ENCODE measurements at regions not wholly inside any gene's neighbourhood (a gene's known extent, or its start where the extent isn't known, plus 50 kb on each side); places are given as distances from the start of the nearest gene placed in this dataset.
"Not testable (repeated sequence)": the region's sequence is repeated elsewhere in the genome, so short reads cannot be mapped to it uniquely, and the experiment has no call there.

DNA sequence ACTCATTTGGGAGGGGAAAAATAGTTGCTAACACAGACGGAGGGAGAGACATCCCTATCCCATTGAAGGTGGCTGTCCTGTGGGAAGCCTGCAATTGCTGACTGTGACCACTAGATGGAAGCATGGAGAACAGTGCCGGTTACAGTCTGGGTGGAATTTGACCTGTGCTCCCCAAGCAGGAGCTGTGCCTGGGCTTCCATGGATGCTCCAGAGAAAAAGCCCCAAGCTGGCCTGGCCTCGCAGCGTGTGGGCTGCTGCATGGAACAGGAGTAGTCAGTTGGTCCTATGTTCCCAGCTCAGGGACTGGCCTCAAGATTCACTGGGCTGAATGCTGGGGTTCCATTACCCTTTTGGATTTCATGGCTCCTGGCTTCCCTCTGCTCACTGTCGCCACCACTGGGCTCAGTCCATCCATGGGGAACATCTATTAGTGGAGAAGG, 116.3 kb upstream of the CHD6 start:
- no peaks in the 10 kb centered on the region for H3K9me3 ChIP-seq
- Mint-ChIP-seq H3K4me1 (ENCODE audit: low read depth, unreplicated experiment) (no peaks in the 10 kb centered on the region), H3K27ac (ENCODE audit: unreplicated experiment) (no peak overlapping the region), H3K4me3 (ENCODE audit: unreplicated experiment) (no peak overlapping the region), H3K36me3 (ENCODE audit: insufficient read depth, unreplicated experiment) (no peaks in the 10 kb centered on the region), H3K27me3 (ENCODE audit: insufficient read depth, unreplicated experiment) (no peaks in the 10 kb centered on the region), H3K9me3 (ENCODE audit: unreplicated experiment) (no peaks in the 10 kb centered on the region)
- H3K27me3 ChIP-seq (replicated peaks; ENCODE audit: control insufficient read depth, insufficient read depth, low read length) = no peaks in the 10 kb centered on the region
- H3K4me3 ChIP-seq (ENCODE audit: low read depth, low read length) = no peak overlapping the region
- peak; percentile 82 to 87 for DNase-seq
- intact Hi-C loops (cut with micrococcal nuclease; ENCODE audit: unreplicated experiment) = loop anchor here (1.0 to 10.0 kb wide), 3 partner anchors 37 to 280 kb away; no protein-coding TSS in a partner anchor
- CTCF ChIA-PET = interaction anchor here (0.6 to 1.5 kb wide), 15 partner anchors 8 to 1675 kb away, joined by 3 to 11 read pairs (median 4); partner anchors contain the start of genes CHD6 and LPIN3
- BruUV-seq (replicated peaks) = no TSS peak
- POLR2A ChIA-PET = no interaction called here
- TF ChIP-seq, protein P1, sequence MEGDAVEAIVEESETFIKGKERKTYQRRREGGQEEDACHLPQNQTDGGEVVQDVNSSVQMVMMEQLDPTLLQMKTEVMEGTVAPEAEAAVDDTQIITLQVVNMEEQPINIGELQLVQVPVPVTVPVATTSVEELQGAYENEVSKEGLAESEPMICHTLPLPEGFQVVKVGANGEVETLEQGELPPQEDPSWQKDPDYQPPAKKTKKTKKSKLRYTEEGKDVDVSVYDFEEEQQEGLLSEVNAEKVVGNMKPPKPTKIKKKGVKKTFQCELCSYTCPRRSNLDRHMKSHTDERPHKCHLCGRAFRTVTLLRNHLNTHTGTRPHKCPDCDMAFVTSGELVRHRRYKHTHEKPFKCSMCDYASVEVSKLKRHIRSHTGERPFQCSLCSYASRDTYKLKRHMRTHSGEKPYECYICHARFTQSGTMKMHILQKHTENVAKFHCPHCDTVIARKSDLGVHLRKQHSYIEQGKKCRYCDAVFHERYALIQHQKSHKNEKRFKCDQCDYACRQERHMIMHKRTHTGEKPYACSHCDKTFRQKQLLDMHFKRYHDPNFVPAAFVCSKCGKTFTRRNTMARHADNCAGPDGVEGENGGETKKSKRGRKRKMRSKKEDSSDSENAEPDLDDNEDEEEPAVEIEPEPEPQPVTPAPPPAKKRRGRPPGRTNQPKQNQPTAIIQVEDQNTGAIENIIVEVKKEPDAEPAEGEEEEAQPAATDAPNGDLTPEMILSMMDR (IDR thresholded peaks at IDR 0.05; ENCODE audit: insufficient read depth in 1 of 2, low read depth in 1 of 2, low read length in 1 of 2, severe bottlenecking in 1 of 2, unreplicated experiment in 1 of 2) = peak; percentile 99 to 100
- peaks cover 9% of the 10 kb centered on the region; the same call in 1 of the 2 replicates for H3K4me1 ChIP-seq
- H3K36me3 ChIP-seq (ENCODE audit: control insufficient read depth, insufficient read depth, low read length) = no peaks in the 10 kb centered on the region

DNA sequence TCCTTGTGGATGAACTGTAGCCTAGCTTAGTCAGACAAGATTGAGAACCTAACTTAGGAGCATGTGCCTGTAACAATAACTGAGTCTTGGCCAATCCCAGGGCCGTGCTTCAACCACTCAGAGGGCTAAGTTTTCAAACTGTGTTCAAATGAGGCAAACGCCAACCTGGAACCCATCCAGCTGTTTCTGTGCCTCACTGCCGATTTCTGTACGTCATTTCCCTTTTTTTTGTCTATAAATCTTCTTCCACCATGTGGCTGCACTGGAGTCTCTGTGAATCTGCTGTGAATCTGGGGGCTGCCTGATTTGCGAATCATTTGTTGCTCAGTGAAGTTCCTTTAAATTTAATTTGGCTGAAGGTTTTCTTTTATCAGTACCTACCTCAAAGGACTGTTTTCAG, 115.0 kb upstream of the CHD6 start:
- no peak overlapping the region for H3K4me3 Mint-ChIP-seq (ENCODE audit: unreplicated experiment)
- ChIA-PET CTCF (interaction anchor here (0.6 kb wide), 2 partner anchors 268 to 1756 kb away, joined by 3 to 4 read pairs; no protein-coding TSS in a partner anchor), POLR2A (no interaction called here)
- peaks cover 3% of the 10 kb centered on the region for H3K9me3 Mint-ChIP-seq (ENCODE audit: unreplicated experiment)
- intact Hi-C loops (cut with micrococcal nuclease; ENCODE audit: unreplicated experiment) = loop anchor here (5.0 to 10.0 kb wide), 2 partner anchors 36 to 282 kb away; no protein-coding TSS in a partner anchor
- Histone ChIP-seq H3K4me1 (peaks cover 4% of the 10 kb centered on the region; the same call in 1 of the 2 replicates), H3K36me3 (ENCODE audit: control insufficient read depth, insufficient read depth, low read length) (no peaks in the 10 kb centered on the region), H3K9me3 (no peaks in the 10 kb centered on the region), H3K4me3 (ENCODE audit: low read depth, low read length) (no peak overlapping the region), H3K27me3 (replicated peaks; ENCODE audit: control insufficient read depth, insufficient read depth, low read length) (no peaks in the 10 kb centered on the region)
- H3K36me3 Mint-ChIP-seq (ENCODE audit: insufficient read depth, unreplicated experiment) = no peaks in the 10 kb centered on the region
- H3K27me3 Mint-ChIP-seq (ENCODE audit: insufficient read depth, unreplicated experiment) = no peaks in the 10 kb centered on the region
- no peak for DNase-seq
- BruUV-seq (replicated peaks) = no TSS peak
- H3K4me1 Mint-ChIP-seq (ENCODE audit: low read depth, unreplicated experiment) = no peaks in the 10 kb centered on the region
- TF ChIP-seq, protein P1 (IDR thresholded peaks at IDR 0.05; ENCODE audit: insufficient read depth in 1 of 2, low read depth in 1 of 2, low read length in 1 of 2, severe bottlenecking in 1 of 2, unreplicated experiment in 1 of 2) = no peak
- no peak overlapping the region for H3K27ac Mint-ChIP-seq (ENCODE audit: unreplicated experiment)

DNA sequence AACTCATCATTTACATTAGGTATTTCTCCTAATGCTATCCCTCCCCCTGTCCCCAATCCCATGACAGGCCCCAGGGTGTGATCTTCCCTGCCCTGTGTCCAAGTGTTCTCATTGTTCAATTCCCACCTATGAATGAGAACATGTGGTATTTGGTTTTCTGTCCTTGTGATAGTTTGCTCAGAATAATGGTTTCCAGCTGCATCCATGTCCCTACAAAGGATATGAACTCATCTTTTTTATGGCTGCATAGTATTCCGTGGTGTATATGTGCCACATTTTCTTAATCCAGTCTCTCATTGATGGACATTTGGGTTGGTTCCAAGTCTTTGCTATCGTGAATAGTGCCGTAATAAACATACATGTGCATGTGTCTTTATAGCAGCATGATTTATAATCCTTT, 113.0 kb upstream of the CHD6 start:
- H3K4me3 Mint-ChIP-seq (ENCODE audit: unreplicated experiment); H3K36me3 ChIP-seq (ENCODE audit: control insufficient read depth, insufficient read depth, low read length); H3K27ac Mint-ChIP-seq (ENCODE audit: unreplicated experiment); POLR2A ChIA-PET; BruUV-seq (replicated peaks); H3K4me1 ChIP-seq; H3K4me1 Mint-ChIP-seq (ENCODE audit: low read depth, unreplicated experiment); H3K27me3 ChIP-seq (replicated peaks; ENCODE audit: control insufficient read depth, insufficient read depth, low read length); DNase-seq; H3K27me3 Mint-ChIP-seq (ENCODE audit: insufficient read depth, unreplicated experiment); H3K4me3 ChIP-seq (ENCODE audit: low read depth, low read length); H3K9me3 ChIP-seq; H3K36me3 Mint-ChIP-seq (ENCODE audit: insufficient read depth, unreplicated experiment): not testable (repeated sequence)
- CTCF ChIA-PET = interaction anchor here (0.6 kb wide), 1 partner anchor 408 kb away, joined by 3 read pairs; no protein-coding TSS in a partner anchor
- intact Hi-C loops (cut with micrococcal nuclease; ENCODE audit: unreplicated experiment) = loop anchor here (5.0 to 10.0 kb wide), 2 partner anchors 34 to 284 kb away; no protein-coding TSS in a partner anchor
- H3K9me3 Mint-ChIP-seq (ENCODE audit: unreplicated experiment) = peaks cover 16% of the 10 kb centered on the region

- CTCF ChIA-PET = interaction anchor here (0.9 kb wide), 1 partner anchor 11 kb away, joined by 3 read pairs; no protein-coding TSS in a partner anchor
Observed at GRCh38 chr20:41727681-41728080, 109.5 kb upstream of the CHD6 start.

More at GRCh38 chr20:41727681-41728080, 109.5 kb upstream of the CHD6 start:
- H3K4me1 Mint-ChIP-seq (ENCODE audit: low read depth, unreplicated experiment); H3K4me1 ChIP-seq; H3K36me3 Mint-ChIP-seq (ENCODE audit: insufficient read depth, unreplicated experiment); H3K4me3 ChIP-seq (ENCODE audit: low read depth, low read length); H3K4me3 Mint-ChIP-seq (ENCODE audit: unreplicated experiment); intact Hi-C loops (cut with micrococcal nuclease; ENCODE audit: unreplicated experiment); BruUV-seq (replicated peaks); DNase-seq; H3K36me3 ChIP-seq (ENCODE audit: control insufficient read depth, insufficient read depth, low read length); POLR2A ChIA-PET; H3K27ac Mint-ChIP-seq (ENCODE audit: unreplicated experiment); H3K27me3 ChIP-seq (replicated peaks; ENCODE audit: control insufficient read depth, insufficient read depth, low read length); H3K9me3 ChIP-seq: not testable (repeated sequence)
- Mint-ChIP-seq H3K27me3 (ENCODE audit: insufficient read depth, unreplicated experiment) (peaks cover 11% of the 10 kb centered on the region), H3K9me3 (ENCODE audit: unreplicated experiment) (peaks cover 16% of the 10 kb centered on the region)

Measured in Caco-2 (cell line).